ENCODE measurements at regions not wholly inside any gene's neighbourhood (a gene's known extent, or its start where the extent isn't known, plus 50 kb on each side); places are given as distances from the start of the nearest gene placed in this dataset.

GRCh38 chr3:95994338-95994737 is 820.1 kb upstream of the EPHA6 start:
- TF ChIP-seq CTCF (IDR thresholded peaks at IDR 0.05 in 2 of 3, conservative IDR thresholded peaks at IDR 0.05 in 1 of 3; ENCODE audit: insufficient read depth in 2 of 3, low read depth in 1 of 3, low read length in 3 of 3) (no peak), KDM5B (IDR thresholded peaks at IDR 0.05; ENCODE audit: insufficient replicate concordance, low read depth, low read length) (no peak), ZNF644 (tag; IDR thresholded peaks at IDR 0.05; ENCODE audit: low read depth) (no peak), POLR2A (conservative IDR thresholded peaks at IDR 0.05) (no peak), E2F6 (IDR thresholded peaks at IDR 0.05; ENCODE audit: borderline replicate concordance in 1 of 2, extremely low read depth in 1 of 2, insufficient read depth in 1 of 2, insufficient read length in 1 of 2, low read depth in 1 of 2, low read length in 1 of 2, poor library complexity in 1 of 2, severe bottlenecking in 1 of 2) (no peak), TCF3 (CRISPR knock-in tag; IDR thresholded peaks at IDR 0.05) (no peak), MEF2D (tag; conservative IDR thresholded peaks at IDR 0.05; ENCODE audit: low read depth) (no peak)

Measured in K562 (cell line).